ENCODE measurements at regions not wholly inside any gene's neighbourhood (a gene's known extent, or its start where the extent isn't known, plus 50 kb on each side); places are given as distances from the start of the nearest gene placed in this dataset.
"Not testable (repeated sequence)": the region's sequence is repeated elsewhere in the genome, so short reads cannot be mapped to it uniquely, and the experiment has no call there.

DNA sequence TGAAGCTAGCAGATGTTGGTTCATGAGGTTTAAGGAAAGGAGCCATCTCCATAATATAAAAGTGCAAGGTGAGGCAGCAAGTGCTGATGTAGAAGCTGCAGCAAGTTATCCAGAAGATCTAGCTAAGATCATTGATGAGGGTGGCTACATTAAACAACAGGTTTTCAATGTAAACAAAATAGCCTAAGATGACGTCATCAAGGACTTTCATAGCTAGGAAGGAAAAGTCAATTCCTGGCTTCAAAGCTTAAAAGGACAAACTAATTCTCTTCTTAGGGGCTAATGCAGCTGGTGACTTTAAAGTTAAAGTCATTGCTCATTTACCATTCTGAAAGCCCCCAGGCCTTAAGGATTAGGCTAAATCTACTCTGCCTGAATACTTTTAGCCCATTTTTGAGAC lies 141.9 kb downstream of the MID1IP1 start:
- no peak for DNase-seq

DNA sequence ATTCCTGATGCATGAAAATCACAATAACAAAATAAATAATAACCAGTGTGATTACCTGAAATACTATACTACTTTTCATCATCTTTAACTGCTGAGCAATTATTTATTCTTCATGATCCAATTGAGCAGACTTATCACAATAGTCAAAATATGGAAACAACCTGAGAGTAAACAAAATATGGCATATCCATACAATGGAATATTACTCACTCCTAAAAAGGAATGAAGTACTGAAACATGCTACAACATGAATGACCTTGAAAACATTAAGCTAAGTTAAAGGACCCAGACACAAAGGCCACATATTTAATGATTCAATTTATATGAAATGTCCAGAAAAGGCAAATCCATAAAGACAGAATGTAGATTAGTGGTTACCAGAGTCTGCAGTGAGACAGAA lies 146.8 kb downstream of the MID1IP1 start:
- DNase-seq = no peak

DNA sequence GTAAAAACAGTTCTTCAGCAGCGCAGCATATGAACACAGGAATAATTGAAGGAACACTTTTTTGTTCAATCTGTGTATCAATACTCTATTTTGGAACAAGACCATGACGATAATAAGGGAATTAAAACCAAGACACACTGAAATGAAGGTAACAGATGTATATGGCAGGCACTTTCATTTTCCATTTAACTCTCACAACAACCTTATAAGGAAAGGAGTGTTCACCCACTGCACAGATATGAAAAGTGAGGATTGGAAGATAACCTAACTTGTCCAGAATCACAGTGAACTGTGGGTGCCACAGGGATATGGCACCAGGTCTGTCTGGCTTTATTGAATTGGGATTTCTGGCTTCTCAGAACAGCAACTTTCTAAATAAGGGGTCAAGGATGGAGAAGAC lies 153.3 kb downstream of the MID1IP1 start:
- no peak for DNase-seq

DNA sequence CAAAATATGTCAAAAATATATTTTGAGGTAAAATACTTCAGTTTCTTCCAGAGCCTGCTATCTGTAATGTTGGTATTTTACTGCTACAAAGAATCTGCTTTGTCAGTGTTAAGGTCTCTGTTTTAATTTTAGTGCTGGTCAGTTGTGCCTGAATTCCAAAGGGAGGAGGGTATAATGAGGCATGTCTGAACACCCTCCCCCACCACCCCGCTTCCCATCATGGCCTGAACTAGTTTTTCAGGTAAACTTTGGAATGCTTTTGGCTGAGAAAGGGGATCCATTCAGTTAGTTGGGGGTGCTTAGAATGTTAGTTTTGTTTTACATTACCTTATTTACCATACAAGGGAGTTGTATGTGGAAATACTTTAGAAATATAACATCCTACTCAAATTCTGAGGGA lies 158.5 kb downstream of the MID1IP1 start:
- no peak for DNase-seq

DNA sequence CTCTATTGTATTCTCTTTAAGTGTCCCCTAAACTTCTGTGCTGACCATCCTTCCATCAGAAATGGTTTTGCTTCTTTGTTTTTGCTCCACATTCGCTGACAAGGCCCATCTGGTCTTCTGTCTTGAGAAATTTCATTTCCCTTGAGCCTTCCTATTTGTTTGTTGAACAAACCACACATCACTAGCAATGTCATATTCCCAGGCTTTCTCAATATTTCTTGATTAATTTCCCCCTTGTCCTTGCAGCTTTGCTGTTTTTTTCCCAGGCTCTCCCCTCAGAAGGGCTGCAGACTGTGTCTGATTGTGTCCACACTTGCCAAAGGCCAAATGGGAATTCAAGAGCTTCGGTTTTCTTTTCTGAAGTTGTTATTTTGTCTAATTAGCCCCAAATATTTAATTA lies 158.9 kb downstream of the MID1IP1 start:
- DNase-seq = no peak

DNA sequence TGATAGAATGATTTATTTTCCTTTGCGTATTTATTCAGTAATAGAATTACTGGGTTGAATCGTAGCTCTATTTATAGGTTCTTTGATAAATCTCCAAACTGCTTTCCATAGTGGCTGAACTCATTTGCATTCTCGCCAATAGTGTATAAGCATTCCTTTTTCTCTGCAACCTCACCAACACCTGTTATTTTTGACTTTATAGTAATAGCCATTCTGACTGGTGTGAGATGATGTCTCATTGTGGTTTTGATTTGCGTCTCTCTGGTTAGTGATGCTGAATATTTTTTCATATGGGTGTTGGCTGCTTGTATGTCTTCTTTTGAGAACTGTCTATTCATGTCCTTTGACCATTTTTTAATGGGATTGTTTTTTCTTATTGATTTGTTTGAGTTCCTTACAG lies 160.7 kb downstream of the MID1IP1 start:
- no peak for DNase-seq

DNA sequence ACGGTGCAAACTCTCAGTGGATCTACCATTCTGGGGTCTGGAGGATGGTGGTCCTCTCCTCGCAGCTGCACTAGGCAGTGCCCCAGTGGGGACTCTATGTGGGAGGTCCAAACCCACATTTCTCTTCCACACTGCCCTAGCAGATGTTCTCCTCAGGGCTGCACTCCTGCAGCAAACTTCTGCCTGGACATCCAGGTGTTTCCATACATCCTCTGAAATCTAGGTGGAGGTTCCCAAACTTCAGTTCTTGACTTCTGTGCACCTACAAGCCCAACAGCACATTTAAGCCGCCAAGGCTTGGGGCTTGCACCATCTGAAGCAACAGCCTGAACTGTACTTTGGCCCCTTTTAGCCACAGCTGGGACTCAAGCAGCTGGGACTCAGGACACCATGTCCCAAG lies 162.0 kb downstream of the MID1IP1 start:
- not testable (repeated sequence) for DNase-seq

DNA sequence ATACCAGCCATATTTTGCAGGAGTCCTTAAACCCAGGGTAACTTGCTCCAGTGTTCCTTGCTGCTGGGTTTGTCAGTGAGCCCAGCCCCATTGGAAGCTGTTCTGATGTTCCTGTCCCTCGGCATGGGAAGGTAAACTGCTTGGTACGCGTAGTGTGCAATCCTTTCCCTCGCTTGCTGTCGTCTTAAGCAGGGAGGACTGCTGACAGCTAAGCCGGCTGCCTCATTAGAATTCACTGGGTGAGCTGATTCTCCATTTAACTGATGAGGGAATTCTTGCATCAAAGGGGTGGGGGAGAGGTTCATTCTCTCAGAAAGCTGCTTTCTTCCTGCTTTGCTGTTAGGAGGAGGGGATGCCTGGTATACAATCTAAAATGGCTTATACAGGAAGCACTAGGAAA lies 164.6 kb downstream of the MID1IP1 start:
- DNase-seq = no peak

DNA sequence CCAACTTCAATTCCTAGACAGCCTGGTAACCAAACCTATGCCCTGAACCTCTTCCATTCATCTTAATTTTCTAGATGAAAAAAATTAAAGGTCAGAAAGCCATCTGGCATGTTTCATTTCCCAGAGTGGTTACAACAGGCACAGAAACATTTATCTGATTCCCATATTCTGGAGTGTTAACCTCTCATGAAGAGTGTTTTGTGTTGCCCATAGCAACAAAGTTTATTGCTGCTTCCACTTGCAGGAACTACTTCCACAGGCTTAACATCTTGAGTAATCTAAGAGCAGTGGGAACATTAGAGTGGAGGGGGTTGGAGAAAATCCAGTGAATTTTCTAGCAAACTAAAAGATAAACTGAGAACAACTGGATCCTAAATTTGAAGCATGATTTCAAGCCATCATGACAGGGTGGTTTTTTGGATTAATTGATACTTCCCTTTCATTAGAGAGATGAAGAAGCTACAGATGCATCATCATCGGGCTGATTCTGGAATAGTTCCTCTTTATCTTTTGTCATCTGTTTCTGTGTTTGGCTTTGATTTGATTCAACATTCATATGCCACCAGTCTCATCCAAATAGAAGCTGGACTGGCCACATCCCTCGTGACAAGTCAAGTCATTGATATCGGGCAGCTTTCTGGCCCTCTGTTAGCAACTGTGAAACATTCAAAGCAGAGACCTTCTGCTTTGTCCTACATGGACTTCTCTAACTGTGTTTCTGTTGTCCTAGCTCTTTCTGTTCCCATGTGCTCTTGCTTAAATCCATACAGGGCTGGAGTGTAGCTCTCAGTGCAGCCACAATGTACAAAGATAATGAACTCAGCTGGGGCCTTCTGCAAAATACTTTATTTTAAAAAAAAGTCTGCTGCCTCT lies 167.3 kb downstream of the MID1IP1 start:
- DNase-seq = no peak

DNA sequence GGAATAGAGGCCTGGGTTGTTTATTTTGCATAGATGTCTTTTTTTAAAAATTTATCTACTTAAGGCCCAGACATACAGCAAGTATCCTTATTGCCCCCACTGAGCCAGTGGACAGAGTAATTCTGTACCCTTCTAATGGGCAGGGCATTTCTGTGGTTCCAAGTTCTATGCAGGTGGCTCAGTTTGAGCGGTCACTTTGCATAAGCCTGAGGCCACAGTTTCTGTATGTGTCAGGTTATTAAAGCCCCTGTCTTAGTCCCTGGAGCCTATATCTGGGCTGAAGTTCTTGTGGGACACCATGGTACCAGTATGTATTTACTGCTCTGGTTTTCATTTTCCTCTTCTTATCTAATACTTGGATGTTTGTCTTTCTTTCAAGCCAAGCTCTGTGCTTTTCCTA lies 168.8 kb downstream of the MID1IP1 start:
- no peak for DNase-seq

DNA sequence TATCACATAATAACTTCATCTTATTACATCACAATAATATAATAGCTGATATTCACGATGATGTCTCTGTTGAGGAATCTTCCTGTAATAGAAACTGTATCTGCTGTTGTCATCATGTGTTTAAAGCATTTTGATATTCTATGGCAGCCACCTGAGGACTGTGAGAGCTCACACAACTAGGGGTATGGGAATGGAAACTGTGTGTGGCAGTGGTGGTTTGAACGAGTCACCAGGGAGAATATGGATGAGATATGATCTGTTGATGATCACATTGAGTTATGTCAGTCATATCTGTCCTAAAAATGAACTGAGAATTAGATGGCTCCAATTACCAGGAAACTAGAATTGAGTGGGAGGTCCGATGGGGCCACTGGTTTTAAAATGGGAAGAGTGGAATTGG lies 169.6 kb downstream of the MID1IP1 start:
- no peak for DNase-seq

DNA sequence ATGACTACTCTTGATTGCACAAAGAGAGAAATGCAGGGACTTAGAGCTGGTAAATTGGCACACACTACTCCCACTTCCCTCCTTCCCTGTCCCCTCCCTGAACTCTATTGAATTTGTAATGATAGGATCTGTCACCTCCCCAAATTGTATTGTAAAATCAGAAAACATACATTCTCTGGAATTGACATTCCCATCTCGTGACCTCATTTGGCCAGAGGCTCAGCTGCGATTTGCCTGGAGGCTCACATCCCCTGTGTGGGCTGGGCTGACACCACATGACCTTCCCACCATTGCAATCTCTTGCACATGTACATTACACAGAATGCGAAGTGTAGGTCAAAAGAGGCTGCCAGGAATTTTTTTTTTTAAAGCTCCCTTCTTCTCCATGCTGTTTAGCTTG lies 172.1 kb downstream of the MID1IP1 start:
- no peak for DNase-seq

DNA sequence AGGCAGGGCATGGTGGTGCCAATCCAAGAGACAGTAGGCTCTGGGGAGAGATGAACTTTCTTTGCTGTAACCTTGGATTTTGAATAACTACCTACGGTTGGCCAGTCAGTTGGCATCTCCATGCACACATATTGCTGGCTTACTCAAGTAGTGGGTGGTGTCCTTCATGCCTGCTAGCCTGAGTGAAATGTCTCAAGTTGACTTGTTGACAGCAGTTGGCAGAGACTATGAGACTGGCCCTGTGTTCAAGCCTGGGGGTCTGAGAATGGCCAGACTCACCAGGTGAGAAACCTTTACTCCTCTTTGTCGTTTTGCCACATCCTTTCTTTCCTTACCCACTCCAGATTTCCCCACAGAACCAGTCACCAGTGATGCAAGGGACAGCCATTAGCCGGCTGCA lies 173.3 kb downstream of the MID1IP1 start:
- DNase-seq = no peak

DNA sequence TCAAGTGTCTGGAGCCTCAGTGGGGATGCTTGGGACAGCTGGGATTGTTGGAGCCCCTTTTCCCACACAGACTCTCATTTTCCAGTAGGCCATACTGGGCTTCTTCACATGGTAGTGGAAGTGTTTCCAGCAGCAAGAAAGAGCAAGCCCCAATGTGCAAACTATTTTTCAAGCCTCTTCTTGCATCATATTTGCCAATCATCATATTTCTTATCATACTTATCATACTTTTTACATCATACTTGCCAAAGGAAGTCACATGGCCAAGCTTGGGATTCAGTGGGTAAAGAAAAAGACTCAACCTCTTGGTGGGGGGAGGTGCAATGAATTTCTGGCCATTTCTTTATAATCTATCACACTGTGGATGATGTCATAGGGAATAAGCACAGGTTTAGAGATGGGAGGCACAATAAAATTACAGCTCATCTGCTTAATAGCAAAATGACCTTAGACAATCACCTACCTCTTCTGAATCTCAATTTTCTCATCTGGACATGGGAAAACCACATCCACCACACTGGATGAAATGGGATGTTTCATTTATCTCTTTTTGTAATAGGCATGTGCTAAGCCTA lies 174.2 kb downstream of the MID1IP1 start:
- DNase-seq = no peak

DNA sequence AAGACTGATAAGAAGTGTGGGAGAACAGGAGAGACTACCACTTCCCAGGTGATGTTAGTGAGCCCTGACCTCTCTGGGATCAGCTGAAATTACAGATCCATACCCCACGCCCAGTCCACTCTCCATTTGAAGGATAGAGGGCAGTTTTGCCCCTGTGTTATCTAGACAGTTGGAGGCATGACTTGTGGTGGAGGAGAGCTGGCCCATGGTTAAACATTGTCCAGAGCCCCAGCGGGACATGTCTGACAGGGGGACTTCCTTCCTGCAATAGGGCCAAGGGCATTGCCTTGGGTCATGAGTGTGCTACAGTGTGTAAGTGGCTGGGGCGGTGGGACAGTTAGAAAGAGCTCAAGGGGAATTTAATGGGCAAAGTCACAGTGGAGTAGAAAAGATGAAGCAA lies 181.1 kb downstream of the MID1IP1 start:
- no peak for DNase-seq

DNA sequence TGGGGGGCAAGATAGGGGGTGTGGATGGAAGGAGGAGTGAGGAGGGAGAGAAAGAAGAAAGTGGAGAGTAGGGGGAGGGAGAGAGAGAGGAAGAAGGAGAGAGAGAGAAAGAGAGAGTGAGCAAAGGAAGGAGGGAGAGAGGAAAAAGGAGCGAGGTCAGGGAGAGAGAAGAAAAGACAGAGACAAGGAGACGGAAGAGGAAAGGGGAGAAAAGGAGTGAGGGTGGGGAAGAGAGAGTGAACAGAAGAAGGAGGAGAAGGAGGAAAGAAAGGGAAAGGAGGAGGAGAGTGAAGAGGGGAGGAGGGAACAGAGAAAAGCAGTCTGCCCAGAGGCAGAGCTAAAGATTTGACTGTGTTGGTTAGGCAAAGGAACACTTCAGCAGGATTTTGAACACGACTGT lies 181.6 kb downstream of the MID1IP1 start:
- DNase-seq = no peak

DNA sequence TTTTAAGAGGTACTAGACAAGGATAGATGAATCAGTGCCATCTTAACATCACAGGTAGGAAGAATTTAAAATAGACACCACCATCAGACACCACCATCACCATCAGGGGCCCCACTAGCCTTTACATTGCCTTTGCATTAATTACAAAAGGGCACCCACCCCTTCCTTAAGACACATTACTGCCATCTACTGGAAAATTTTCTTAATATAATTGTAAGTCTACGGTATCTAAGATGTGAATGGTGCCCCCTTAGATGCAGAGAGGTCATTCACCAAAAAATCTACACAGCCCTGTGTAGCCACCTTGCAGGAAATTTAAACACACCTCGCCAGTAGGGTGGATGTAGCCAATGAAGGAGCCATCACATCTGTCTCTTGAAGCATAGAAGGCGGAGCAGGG lies 184.1 kb downstream of the MID1IP1 start:
- DNase-seq = peak; percentile 20

DNA sequence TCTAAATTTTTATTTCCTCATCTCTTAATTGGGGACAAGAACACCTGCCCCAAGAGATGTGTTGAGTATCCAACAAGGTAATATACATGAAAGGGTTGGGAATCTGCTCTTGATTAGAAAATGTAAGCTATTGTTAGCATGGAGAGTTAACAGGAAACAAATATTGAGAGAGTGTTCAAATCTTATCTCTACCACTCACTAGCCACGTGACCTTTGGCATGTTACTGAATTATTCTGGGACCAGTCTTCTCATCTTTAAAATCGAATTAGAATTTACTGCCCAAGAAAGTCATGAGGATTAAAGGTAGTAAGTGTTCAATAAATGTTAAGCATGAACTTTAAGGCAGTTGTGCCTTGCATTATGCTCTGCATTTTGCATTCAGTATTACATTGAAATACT lies 184.7 kb downstream of the MID1IP1 start:
- no peak for DNase-seq

DNA sequence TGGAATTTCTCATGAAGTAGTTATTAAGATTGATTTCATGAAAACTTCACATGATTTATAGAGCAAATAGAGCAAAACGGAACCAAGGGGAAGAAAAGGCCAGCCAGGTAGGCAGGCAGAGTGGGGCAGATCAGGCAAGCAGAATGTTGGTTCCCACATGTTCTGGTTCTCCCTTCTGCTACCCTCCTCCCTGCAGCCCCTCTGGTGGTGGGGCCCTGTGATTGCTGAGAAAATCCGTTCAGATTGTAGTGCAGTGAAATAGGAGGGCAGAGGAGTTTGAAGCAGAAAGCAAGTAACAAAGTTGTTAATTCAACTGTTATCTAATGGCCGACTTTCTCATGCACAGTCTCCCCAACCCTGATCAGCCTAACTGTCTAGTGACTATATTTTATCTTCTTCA lies 185.3 kb downstream of the MID1IP1 start:
- DNase-seq = no peak

DNA sequence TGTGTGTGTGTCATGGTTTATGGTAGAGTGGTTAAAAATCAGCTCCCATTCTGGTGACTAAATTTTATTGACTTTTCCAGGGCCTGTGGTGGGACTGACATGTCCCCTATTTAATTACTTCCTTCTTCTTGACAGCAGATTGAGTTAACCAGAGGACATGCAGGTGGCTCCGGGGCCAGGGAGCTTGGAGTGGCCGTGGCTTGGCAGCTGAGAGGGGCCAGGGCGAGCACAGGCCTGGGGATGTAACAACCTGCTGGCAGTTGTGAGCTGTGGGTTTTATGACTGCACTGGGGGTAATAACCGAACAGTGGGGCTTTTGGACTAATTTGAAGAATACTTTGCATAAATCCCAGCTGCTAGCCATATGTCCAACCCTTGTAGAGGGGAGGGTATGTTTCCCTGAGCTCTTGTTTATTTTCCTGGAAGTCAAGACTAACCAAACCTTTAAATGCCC lies 186.0 kb downstream of the MID1IP1 start:
- DNase-seq = no peak

DNA sequence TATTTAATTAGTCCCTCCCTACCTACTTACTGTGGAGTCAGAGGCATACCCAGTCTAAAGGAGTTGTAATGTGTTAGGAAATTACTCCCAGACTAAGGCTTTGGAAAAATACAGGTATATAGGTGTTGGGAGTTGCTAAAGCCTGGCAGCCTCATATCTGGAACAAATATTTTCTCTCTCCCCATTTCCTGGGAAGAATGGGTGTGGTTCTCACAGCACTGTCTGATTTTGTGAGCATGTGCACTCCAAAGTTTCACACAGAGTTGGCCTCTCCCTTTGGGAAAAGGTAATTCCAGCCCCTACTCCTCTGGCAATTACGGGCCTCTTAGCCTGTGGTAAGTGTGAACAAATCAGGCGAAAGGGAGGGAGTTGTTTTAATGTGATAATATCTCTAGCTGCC lies 187.0 kb downstream of the MID1IP1 start:
- DNase-seq = no peak

DNA sequence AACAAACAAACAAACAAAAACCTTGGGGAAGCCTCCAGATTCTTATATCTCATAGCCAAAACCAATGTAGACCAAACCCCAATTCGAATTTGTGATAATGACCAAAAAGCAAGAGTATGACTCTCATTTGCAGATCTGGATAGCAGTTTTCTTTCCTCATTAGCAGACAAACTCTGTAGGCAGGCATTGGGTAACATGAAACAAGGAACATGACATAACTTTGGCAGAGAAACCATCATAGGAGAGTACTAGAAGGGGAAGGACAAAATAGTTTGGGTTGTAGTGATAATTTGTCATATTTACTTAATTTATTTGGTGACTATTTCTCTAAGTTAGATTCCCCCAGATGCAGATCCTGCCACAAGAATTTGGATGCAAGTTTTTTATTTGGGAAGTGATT lies 187.8 kb downstream of the MID1IP1 start:
- no peak for DNase-seq

DNA sequence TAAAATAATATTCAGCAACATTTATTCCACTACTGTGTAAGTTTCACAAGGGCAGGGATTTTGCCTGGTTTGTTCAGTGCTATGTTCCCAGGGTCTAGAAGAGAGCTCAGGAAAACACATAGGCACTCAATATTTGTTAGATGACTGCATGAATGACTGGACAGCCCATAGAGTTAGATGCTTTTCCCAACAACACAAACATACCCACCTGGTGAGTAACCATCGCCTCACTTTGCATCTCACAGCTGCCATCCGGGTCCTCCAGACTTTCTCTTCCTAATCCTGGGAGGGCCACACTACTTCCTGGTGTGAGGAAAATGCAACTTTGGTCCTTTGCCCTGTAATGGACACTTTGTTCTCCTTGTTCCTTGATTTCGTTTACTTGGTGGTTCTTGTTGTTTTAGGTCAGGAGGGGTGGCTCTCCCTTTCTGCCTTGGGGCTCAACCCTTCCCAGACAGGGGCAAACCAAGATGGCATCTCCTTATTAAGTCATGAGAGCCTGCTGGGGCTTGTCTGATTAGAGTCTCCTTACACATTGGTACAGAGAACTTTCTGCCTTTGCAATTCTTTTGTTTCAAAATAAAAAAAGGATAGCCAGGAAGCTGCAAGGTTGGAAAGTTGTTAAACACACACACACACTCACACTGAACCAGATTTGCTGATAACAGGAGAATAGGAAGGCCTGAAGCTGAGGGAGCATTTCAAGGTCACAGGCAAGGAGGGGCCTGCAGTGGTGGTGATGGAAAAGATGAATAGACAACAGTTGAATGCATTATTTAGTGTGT lies 190.6 kb downstream of the MID1IP1 start:
- DNase-seq = no peak

Data from NCI-H446 treated with DMSO at 0.1 percent for 48 hours (cell line).